ENCODE measurements at regions not wholly inside any gene's neighbourhood (a gene's known extent, or its start where the extent isn't known, plus 50 kb on each side); places are given as distances from the start of the nearest gene placed in this dataset.
"Not testable (repeated sequence)": the region's sequence is repeated elsewhere in the genome, so short reads cannot be mapped to it uniquely, and the experiment has no call there.

GRCh38 chr3:31102196-31102879 is 207.9 kb upstream of the GADL1 start:
- no peak for DNase-seq

DNA sequence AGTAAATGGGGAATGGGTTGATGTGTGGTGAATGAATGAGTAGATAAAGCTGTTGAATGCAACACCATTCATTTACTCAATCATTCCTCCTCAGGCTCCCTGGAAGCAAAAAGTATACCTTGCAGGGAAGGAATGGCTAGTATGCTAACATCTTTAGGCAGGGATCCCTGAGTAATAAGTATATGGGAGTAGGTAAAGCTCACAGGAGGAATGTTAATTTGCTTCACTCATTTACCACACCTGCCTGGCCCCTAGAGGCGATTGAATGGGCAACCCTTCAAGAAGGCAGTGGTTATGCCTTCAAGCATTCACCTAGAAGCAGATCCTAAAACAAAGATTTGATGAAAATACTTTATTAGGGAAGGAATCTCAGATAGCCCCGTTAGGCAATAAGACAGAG is 208.7 kb upstream of the GADL1 start:
- no peak for DNase-seq

DNA sequence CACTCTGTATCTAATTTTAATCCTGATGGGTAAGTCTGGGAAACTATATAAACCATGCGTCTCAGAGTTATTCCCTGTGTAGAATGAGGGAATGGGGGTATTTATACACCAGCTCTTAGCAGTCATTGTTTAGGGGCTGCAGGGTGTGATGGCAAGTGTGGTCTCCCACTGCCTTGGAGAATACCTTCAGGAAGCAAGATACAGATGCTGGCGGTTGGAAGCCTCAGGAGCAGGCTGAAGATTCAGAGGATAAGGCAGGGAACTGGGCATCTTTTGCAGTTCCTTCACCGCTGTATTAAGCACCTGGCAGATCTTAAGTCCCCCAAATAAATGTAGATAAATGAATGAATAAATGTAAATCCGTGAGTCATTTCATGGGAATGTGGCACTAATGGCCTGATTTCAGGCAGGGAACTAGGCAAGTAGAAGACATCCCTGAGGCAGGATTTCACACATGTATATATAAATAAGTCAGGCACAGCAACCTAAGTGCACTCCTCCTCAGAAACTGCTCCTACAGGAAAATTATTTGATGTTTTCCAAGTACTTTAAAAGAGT is 209.2 kb upstream of the GADL1 start:
- no peak for DNase-seq

- no peak for DNase-seq
Measured at GRCh38 chr3:31105011-31105410, 210.6 kb upstream of the GADL1 start.

DNA sequence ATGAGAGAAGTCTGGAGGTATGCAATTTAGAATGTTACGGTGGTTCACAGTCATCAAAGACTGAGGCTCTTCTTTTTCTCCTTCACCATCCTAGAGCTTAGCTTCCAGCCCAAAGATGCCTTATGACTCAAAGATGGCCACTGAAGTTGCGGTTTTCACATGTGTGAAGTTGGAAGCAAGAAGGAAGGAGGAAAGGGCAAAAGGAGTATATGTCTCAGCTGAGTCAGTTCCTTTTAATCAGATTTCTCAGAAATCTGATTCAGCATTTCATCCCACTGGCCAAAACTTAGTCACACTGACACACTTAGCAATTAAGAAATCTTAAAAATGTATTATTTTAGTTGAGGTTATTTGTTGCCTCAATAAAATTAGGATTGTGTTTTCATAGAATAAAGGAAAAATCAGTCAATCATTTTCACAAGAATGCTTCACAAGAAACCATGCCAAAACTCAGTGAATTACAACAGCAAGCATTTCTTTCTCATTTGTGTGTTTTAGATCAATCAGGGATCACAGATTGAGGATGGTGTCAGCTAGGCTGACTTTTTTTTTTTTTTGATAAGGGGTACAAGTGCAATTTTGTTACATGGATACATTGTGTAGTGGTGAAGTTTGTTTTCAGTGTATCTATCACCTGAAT is 211.1 kb upstream of the GADL1 start:
- DNase-seq: peak; percentile 20

- DNase-seq: no peak
Measured at GRCh38 chr3:31106204-31106603, 211.7 kb upstream of the GADL1 start.

- no peak for DNase-seq
Measured at GRCh38 chr3:31106912-31107311, 212.5 kb upstream of the GADL1 start.

DNA sequence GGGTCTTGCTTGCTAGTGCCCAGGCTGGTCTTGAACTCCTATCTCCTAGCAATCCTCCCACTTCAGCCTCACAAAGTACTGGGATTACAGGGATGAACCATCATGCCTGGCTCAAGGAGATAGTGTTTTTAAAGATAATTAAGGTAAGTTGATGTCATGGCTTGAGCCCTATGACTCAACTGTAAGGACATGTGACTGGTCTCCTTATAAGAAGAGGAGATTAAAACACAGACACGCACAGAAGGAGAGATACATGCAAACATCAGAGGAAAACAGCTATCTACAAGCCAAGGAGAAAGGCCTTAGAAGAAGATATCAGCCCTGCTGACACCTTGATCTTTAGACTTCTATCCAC is 220.4 kb upstream of the GADL1 start:
- no peak for DNase-seq

DNA sequence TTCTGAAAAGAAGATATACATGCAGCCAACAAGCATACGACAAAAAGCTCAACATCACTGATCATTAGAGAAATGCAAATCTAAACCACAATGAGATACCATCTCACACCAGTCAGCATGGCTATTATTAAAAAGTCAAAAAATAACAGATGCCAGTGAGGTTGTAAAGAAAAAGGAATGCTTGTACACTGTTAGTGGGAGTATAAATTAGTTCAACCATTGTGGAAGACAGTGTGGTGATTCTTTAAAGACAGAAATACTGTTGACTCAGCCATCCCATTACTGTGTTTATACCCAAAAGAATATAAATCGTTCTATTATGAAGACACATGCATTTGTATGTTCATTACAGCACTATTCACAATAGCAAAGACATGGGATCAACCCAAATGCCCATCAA is 221.1 kb upstream of the GADL1 start:
- not testable (repeated sequence) for DNase-seq

GRCh38 chr3:31116651-31117050 is 222.2 kb upstream of the GADL1 start:
- DNase-seq: no peak

GRCh38 chr3:31117854-31118253 is 223.4 kb upstream of the GADL1 start:
- no peak for DNase-seq

- peak; percentile 8 for DNase-seq
Measured at GRCh38 chr3:31124373-31124772, 229.9 kb upstream of the GADL1 start.

- DNase-seq: no peak
Measured at GRCh38 chr3:31125413-31126020, 231.1 kb upstream of the GADL1 start.

DNA sequence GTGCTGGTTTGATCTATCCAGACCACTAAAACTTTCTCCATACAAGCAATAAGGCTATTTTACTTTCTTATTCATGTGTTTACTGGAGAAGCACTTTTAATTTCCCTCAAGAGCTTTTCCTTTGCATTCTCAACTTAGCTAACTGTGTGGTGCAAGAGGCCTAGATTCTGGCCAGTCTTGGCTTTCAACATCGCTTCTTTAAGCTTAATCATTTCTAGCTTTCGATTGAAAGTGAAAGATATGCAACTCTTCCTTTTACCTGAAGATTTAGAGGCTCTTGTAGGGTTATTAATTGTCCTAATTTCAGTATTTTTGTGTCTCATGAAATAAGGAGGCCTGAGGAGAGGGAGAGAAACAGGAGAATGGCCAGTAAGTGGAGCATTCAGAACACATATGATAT is 234.8 kb upstream of the GADL1 start:
- no peak for DNase-seq

GRCh38 chr3:31132132-31132769 is 237.8 kb upstream of the GADL1 start:
- peak; percentile 47 for DNase-seq

- DNase-seq: no peak
Measured at GRCh38 chr3:31133541-31133940, 239.1 kb upstream of the GADL1 start.

GRCh38 chr3:31135546-31135945 is 241.1 kb upstream of the GADL1 start:
- DNase-seq: no peak

DNA sequence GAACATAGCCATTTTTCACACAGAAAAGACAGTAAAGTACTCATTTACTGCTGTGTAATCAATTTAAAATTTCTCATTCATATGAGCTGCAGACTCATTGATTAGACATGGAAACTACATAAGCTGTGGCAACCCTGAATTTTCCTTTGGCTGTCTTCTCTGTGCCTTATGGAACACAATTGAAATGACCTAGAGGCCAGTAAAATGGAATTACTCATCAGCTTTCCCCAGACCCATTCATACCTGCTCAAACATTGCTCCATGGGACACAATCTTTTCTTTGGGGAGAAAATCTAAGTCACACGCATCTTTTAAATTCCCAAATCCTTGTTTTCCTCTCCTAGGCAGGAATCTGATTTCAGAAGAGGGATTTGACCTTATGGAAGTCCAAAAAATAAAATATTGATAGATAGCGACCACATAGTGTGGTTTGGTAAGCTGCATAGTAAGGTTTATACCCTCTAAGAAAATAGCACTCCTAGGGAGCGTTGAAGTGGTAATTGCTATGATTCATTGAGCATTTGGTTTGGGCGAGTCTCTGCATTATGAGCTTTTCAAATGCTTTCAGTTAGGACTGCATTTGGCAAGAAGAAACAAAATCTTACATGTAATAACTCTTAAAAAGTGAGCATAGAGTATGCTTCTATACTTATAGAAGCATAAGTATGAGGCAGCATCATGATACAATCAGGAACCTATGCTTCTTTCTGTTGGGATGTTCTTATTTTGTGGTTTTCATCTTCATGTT is 243.4 kb upstream of the GADL1 start:
- DNase-seq: no peak

DNA sequence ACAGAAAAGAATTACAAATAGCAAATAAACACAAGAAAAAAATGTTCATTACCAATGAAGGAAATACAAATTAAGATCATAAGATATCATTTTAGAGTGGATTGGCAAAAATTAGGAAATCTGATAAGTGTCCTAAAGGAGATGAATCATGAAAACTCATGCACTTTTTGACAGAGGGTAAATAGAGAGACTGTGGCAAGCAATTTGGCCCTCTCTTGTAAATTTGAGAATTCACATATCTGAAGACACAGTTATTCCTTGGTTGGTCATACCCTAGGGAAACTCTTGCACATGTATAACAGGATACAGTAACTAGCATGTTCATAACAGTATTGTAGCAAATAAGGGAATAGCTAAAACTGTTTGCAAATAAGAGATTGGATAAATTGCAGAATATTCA is 246.0 kb upstream of the GADL1 start:
- DNase-seq: no peak

DNA sequence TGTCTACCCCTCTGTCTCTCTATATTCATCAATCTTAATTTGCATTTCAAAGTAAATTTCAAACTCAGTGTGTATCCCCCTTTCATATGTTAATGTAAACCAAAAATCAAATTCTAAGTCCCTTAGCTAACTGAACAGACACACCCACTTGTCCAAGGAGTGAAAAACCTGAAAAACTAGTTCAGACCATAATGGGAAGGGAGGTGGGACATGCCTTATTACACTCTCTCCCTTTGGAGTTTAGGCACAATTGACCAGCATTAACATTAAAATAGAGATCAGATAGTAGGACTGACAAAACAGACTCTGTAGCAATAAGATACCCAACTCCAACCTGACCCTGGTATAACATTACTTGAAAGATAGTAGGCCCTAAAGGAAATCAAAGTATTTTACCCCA is 247.7 kb upstream of the GADL1 start:
- no peak for DNase-seq

DNA sequence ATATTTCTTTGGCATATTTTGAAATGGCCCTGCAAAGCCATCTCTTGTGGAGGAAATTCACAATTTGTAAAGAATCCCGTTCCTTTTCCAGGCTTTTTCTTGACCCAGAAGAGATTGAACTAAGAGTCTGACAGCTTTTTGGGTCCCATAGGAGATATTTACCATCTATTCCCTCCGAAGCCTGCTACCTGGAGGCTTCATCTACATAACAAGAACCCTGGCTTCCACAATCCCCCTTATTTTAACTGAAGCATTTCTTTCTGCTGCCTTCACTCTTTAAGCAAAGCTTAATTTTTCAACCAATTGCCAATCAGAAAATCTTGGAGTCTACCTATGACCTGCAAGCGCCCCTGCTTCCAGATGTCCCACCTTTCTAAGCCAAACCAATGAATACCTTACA is 248.1 kb upstream of the GADL1 start:
- DNase-seq: no peak

DNA sequence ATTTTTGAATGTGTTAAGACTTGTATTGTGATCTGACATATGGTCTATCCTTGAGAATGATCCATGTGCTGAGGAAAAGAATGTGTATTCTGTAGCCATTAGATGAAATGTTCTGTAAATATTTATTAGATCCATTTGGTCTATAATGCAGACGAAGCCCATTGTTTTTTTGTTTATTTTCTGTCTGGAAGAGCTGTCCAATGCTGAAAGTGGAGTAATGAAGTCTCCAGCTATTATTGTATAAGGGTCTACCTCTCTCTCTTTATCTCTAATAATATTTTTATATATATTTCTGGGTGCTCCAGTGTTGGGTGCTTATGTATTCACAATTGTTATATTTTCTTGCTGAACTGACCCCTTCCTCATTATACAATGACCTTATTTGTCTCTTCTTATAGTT is 250.6 kb upstream of the GADL1 start:
- no peak for DNase-seq

DNA sequence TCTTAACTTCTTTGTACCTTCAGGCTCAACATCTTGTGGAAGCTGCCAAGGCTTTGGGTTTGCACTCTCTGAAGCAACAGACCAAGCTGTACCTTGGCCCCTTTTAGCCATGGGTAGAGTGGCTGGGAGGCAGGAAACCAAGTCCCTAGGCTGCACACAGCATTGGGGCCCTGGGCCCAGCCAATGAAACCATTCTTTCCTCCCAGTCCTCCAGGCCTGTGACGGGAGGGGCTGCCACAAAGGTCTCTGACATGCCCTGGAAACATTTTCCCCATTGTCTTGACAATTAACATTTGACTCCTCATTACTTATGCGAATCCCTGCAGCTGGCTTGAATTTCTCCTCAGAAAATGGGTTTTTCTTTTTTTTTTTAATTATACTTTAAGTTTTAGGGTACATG is 253.1 kb upstream of the GADL1 start:
- no peak for DNase-seq

Measured in hematopoietic multipotent progenitor cell treated with erythropoietin and hydrocortisone succinate and interleukin-3 and kit ligand, for 8 days (in vitro differentiated cells).